ENCODE measurements at regions not wholly inside any gene's neighbourhood (a gene's known extent, or its start where the extent isn't known, plus 50 kb on each side); places are given as distances from the start of the nearest gene placed in this dataset.

DNA sequence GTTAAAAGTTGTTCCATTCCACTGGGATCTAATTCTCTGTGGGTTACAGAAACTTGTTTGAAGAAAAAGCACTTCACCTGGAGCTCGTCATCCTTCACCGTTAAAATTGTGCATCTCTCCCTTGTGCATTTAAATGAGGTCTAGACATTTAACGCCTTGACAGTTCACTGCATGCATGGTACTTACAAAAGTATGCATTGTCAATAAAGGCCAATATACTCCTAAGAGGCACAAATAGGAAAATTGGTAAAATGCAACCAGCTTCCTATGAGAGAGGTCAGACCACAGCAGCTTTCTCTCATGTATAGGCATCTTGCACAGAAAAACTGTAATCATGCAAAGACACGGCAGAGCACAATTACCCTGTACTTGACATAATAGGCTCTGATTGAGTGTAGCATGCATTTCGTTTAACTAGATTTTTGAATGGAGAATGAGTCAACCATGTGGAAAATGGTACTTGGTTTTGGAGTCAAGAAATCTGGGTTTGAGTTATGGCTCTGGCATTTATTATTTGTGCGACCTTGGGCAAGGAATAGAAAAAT lies 378.5 kb downstream of the RFPL4B start:
- TF ChIP-seq, protein P1, sequence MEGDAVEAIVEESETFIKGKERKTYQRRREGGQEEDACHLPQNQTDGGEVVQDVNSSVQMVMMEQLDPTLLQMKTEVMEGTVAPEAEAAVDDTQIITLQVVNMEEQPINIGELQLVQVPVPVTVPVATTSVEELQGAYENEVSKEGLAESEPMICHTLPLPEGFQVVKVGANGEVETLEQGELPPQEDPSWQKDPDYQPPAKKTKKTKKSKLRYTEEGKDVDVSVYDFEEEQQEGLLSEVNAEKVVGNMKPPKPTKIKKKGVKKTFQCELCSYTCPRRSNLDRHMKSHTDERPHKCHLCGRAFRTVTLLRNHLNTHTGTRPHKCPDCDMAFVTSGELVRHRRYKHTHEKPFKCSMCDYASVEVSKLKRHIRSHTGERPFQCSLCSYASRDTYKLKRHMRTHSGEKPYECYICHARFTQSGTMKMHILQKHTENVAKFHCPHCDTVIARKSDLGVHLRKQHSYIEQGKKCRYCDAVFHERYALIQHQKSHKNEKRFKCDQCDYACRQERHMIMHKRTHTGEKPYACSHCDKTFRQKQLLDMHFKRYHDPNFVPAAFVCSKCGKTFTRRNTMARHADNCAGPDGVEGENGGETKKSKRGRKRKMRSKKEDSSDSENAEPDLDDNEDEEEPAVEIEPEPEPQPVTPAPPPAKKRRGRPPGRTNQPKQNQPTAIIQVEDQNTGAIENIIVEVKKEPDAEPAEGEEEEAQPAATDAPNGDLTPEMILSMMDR (IDR thresholded peaks at IDR 0.05): no peak
- TF ChIP-seq POLR2A (IDR thresholded peaks at IDR 0.05): no peak

All from esophagus squamous epithelium (tissue), 4 donors.